WTC11 (cell line): ENCODE measurements at regions not wholly inside any gene's neighbourhood (a gene's known extent, or its start where the extent isn't known, plus 50 kb on each side); places are given as distances from the start of the nearest gene placed in this dataset.

Experiments used
- ATAC-seq: fragments of 200-7000 bp; cut with Tn5 transposase; 2 replicates; pipeline ENCODE4 v1.10.0; 2021; ENCODE audit warnings: mild to moderate bottlenecking, moderate library complexity
- CTCF ChIA-PET: fragments of 300-600 bp; sonication (Branson Sonifier 250); formaldehyde crosslinking; loops from one replicate; lab custom pipeline; 2021; ENCODE audit warnings: antibody characterized with exemption; lab: Charles Lee
- POLR2A ChIA-PET: fragments of 350-600 bp; sonication (Branson Sonifier 250); formaldehyde crosslinking; loops from one replicate; lab custom pipeline; 2021; ENCODE audit warnings: antibody characterized with exemption; lab: Charles Lee
- DNase-seq: peaks from one replicate; pipeline ENCODE4 v3.0.0; 2021; ENCODE audit warnings: low spot score
- H3K27ac Mint-ChIP-seq: 2 replicates; pipeline ENCODE4 v1.8.0; 2021; ENCODE audit warnings: mixed read lengths
- H3K27me3 Mint-ChIP-seq: 2 replicates; pipeline ENCODE4 v1.8.0; 2021; ENCODE audit warnings: low read depth, mild to moderate bottlenecking, moderate library complexity, mixed read lengths
- H3K36me3 Mint-ChIP-seq: 2 replicates; pipeline ENCODE4 v1.8.0; 2021; ENCODE audit warnings: mixed read lengths
- H3K4me1 Mint-ChIP-seq: 2 replicates; pipeline ENCODE4 v1.8.0; 2022; ENCODE audit warnings: mixed read lengths
- H3K4me3 Mint-ChIP-seq: 2 replicates; pipeline ENCODE4 v1.8.0; 2021; ENCODE audit warnings: mild to moderate bottlenecking, moderate library complexity, mixed read lengths
- H3K9me3 Mint-ChIP-seq: 2 replicates; pipeline ENCODE4 v1.8.0; 2021; ENCODE audit warnings: mixed read lengths
- CBFB ChIP-seq: sonication (generic); formaldehyde crosslinking; IDR thresholded peaks from 2 replicates; pipeline ENCODE4 v1.8.1; 2022; ENCODE audit warnings: mild to moderate bottlenecking, low read depth, missing genetic modification reagents
- E2F4 ChIP-seq: sonication (generic); formaldehyde crosslinking; IDR thresholded peaks from 2 replicates; pipeline ENCODE4 v1.8.1; 2022; ENCODE audit warnings: low read depth, mild to moderate bottlenecking, moderate library complexity, missing genetic modification reagents, borderline replicate concordance
- FOXK1 ChIP-seq: sonication (generic); formaldehyde crosslinking; IDR thresholded peaks from 2 replicates; pipeline ENCODE4 v1.8.0; 2022; ENCODE audit warnings: mild to moderate bottlenecking, moderate library complexity, missing genetic modification reagents
- FOXP4 ChIP-seq: sonication (generic); formaldehyde crosslinking; IDR thresholded peaks from 2 replicates; pipeline ENCODE4 v1.8.0; 2022; ENCODE audit warnings: mild to moderate bottlenecking, missing genetic modification reagents
- GTF2I ChIP-seq: fragments of 250-450 bp; sonication (Bioruptor Pico); conservative IDR thresholded peaks from 2 replicates; pipeline ENCODE4 v1.4.0; 2021; ENCODE audit warnings: mild to moderate bottlenecking
- KAT7 ChIP-seq: sonication (generic); formaldehyde crosslinking; IDR thresholded peaks from 2 replicates; pipeline ENCODE4 v1.8.1; 2023; ENCODE audit warnings: missing genetic modification reagents, mild to moderate bottlenecking, borderline replicate concordance
- MAX ChIP-seq: sonication (generic); formaldehyde crosslinking; IDR thresholded peaks from 2 replicates; pipeline ENCODE4 v1.8.0; 2022; ENCODE audit warnings: mild to moderate bottlenecking, missing genetic modification reagents
- NR1H2 ChIP-seq: sonication (generic); formaldehyde crosslinking; IDR thresholded peaks from 2 replicates; pipeline ENCODE4 v1.9.0; 2021; ENCODE audit warnings: mild to moderate bottlenecking, moderate library complexity, missing genetic modification reagents
- SMAD4 ChIP-seq: sonication (generic); formaldehyde crosslinking; IDR thresholded peaks from 2 replicates; pipeline ENCODE4 v1.8.0; 2022; ENCODE audit warnings: mild to moderate bottlenecking, missing genetic modification reagents
- ZNF317 ChIP-seq: sonication (generic); formaldehyde crosslinking; IDR thresholded peaks from 2 replicates; pipeline ENCODE4 v1.8.1; 2023; ENCODE audit warnings: low read depth, mild to moderate bottlenecking, moderate library complexity, missing genetic modification reagents, borderline replicate concordance
- ZNF396 ChIP-seq: fragments of 250-450 bp; sonication (Bioruptor Pico); IDR thresholded peaks from 2 replicates; pipeline ENCODE4 v1.8.0; 2021; ENCODE audit warnings: mild to moderate bottlenecking, moderate library complexity, borderline replicate concordance
- ZNF671 ChIP-seq: fragments of 250-450 bp; sonication (Bioruptor Pico); IDR thresholded peaks from 2 replicates; pipeline ENCODE4 v1.8.0; 2021; ENCODE audit warnings: mild to moderate bottlenecking
- TF ChIP-seq, protein P1 (sequence below): fragments of 250-450 bp; sonication (Bioruptor Pico); IDR thresholded peaks from 2 replicates; pipeline ENCODE4 v1.9.0; 2021; ENCODE audit warnings: mild to moderate bottlenecking
- TF ChIP-seq, protein P2 (sequence below): sonication (generic); formaldehyde crosslinking; IDR thresholded peaks from 2 replicates; pipeline ENCODE4 v1.8.1; 2023; ENCODE audit warnings: mild to moderate bottlenecking, missing genetic modification reagents

- TF ChIP-seq NR1H2 (CRISPR knock-in tag): no peak
- TF ChIP-seq ZNF396 (CRISPR knock-in tag): no peak
- TF ChIP-seq, protein P1, sequence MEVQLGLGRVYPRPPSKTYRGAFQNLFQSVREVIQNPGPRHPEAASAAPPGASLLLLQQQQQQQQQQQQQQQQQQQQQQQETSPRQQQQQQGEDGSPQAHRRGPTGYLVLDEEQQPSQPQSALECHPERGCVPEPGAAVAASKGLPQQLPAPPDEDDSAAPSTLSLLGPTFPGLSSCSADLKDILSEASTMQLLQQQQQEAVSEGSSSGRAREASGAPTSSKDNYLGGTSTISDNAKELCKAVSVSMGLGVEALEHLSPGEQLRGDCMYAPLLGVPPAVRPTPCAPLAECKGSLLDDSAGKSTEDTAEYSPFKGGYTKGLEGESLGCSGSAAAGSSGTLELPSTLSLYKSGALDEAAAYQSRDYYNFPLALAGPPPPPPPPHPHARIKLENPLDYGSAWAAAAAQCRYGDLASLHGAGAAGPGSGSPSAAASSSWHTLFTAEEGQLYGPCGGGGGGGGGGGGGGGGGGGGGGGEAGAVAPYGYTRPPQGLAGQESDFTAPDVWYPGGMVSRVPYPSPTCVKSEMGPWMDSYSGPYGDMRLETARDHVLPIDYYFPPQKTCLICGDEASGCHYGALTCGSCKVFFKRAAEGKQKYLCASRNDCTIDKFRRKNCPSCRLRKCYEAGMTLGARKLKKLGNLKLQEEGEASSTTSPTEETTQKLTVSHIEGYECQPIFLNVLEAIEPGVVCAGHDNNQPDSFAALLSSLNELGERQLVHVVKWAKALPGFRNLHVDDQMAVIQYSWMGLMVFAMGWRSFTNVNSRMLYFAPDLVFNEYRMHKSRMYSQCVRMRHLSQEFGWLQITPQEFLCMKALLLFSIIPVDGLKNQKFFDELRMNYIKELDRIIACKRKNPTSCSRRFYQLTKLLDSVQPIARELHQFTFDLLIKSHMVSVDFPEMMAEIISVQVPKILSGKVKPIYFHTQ: no peak
- no peak for TF ChIP-seq ZNF671 (CRISPR knock-in tag)
- no peak for TF ChIP-seq ZNF317
- no peak for TF ChIP-seq KAT7 (CRISPR knock-in tag)
- no peak for TF ChIP-seq CBFB (CRISPR knock-in tag)
- TF ChIP-seq FOXK1 (CRISPR knock-in tag): no peak
- no peak for TF ChIP-seq FOXP4 (CRISPR knock-in tag)
- TF ChIP-seq, protein P2, sequence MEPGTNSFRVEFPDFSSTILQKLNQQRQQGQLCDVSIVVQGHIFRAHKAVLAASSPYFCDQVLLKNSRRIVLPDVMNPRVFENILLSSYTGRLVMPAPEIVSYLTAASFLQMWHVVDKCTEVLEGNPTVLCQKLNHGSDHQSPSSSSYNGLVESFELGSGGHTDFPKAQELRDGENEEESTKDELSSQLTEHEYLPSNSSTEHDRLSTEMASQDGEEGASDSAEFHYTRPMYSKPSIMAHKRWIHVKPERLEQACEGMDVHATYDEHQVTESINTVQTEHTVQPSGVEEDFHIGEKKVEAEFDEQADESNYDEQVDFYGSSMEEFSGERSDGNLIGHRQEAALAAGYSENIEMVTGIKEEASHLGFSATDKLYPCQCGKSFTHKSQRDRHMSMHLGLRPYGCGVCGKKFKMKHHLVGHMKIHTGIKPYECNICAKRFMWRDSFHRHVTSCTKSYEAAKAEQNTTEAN (CRISPR knock-in tag): no peak
- H3K27me3 Mint-ChIP-seq: peaks cover 5% of the 10 kb centered on the region
- no peak for ATAC-seq
- no peak overlapping the region for H3K4me3 Mint-ChIP-seq
- H3K4me1 Mint-ChIP-seq: no peaks in the 10 kb centered on the region
- H3K27ac Mint-ChIP-seq: no peak overlapping the region
- POLR2A ChIA-PET: no interaction called here
- no peaks in the 10 kb centered on the region for H3K9me3 Mint-ChIP-seq
- CTCF ChIA-PET: no interaction called here
- no peaks in the 10 kb centered on the region for H3K36me3 Mint-ChIP-seq
- DNase-seq: no peak
Measured at GRCh38 chr22:48887394-48888332, 940.0 kb downstream of the BRD1 start.

DNA sequence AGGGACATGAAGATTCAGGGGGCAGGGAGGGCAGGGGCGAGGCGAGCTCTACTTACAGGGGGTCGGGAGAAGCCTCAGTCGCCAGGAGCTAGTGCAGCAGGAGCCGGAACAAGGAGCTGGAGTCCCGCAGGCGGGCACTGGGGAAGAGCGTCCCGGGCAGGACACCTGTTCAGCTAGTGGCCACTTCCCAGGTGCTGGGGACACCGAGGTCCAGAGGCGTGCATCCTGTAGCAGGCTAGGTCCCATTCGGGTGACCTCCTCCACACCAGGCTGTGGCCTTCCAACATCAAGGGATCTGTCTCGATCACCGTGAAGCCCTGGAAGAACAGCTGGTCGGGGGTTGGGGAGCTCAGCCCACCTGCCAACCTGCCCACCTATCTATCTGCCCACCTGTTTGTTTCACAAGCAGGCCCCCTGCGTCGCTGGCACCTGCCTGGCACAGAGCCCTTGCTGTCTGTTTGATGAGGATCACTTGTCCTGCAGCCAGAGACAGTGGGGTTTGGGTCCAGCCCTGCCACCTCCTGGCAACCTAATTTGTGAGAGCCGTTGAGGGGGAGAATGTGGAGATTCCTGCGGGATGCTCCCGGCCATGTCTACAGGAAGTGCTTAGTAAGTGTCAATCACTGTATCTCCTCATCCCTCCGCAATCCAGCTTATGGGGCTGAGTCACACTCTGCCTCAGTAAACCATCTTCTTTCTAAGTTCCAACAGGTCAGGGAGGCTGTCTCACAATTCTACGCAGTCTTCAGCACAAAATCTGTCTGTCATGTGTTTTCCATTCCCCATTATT lies 940.9 kb downstream of the BRD1 start:
- H3K27me3 Mint-ChIP-seq: peaks cover 5% of the 10 kb centered on the region
- ATAC-seq: no peak
- H3K4me3 Mint-ChIP-seq: no peak overlapping the region
- CTCF ChIA-PET: interaction anchor here (0.5 to 2.7 kb wide), 2 partner anchors 8 to 781 kb away, joined by 4 to 8 read pairs; no protein-coding TSS in a partner anchor
- no peak for DNase-seq
- no peaks in the 10 kb centered on the region for H3K9me3 Mint-ChIP-seq
- H3K4me1 Mint-ChIP-seq: no peaks in the 10 kb centered on the region
- TF ChIP-seq E2F4 (no peak), GTF2I (CRISPR knock-in tag) (no peak), SMAD4 (CRISPR knock-in tag) (no peak), MAX (CRISPR knock-in tag) (no peak)
- no peak overlapping the region for H3K27ac Mint-ChIP-seq
- no peaks in the 10 kb centered on the region for H3K36me3 Mint-ChIP-seq
- POLR2A ChIA-PET: interaction anchor here (0.6 kb wide), 1 partner anchor 446 kb away, joined by 3 read pairs; no protein-coding TSS in a partner anchor
